GM21381 (cell line): ENCODE measurements at regions not wholly inside any gene's neighbourhood (a gene's known extent, or its start where the extent isn't known, plus 50 kb on each side); places are given as distances from the start of the nearest gene placed in this dataset.

ENCODE experiments used
- ATAC-seq: cut with Tn5 transposase; IDR thresholded peaks from one replicate; pipeline ENCODE4 v1.9.1; 2021; ENCODE audit warnings: mild to moderate bottlenecking, moderate library complexity; ENCODE audit not compliant: unreplicated experiment

GRCh38 chr12:102540815-102541385 is 60.5 kb upstream of the IGF1 start:
- ATAC-seq, result no peak

GRCh38 chr12:102539651-102540553 is 59.5 kb upstream of the IGF1 start:
- ATAC-seq, result no peak

- no peak for ATAC-seq
Measured at GRCh38 chr12:102535306-102535705, 54.9 kb upstream of the IGF1 start.

GRCh38 chr12:102534899-102535298 is 54.5 kb upstream of the IGF1 start:
- ATAC-seq, result no peak

- no peak for ATAC-seq
Measured at GRCh38 chr12:102533483-102534215, 53.3 kb upstream of the IGF1 start.
